ENCODE measurements at regions not wholly inside any gene's neighbourhood (a gene's known extent, or its start where the extent isn't known, plus 50 kb on each side); places are given as distances from the start of the nearest gene placed in this dataset.

DNA sequence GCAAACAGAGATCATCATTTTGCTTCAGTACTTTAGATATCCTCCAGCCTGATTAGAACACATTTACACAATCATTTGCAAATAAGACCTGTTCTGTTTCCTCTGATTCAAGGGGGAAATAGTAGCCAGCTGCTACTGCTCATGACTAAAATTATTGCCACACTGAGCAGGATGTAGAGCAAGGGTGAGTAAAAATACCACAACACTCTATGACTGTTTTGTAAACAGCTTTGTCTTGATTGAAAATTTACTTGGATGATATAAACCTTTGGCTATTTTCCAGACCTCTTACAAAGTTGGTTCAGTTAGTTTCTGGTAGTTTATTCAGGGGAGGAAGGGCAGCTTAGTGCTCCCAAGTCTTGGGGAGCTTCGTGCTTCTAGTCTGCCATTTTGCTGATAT, 286.4 kb upstream of the CNTNAP5 start:
- no peak for TF ChIP-seq CTCF (IDR thresholded peaks at IDR 0.05)

GRCh38 chr2:123746006-123746405, 279.1 kb upstream of the CNTNAP5 start:
- Mint-ChIP-seq H3K27ac (no peak overlapping the region), H3K36me3 (ENCODE audit: low read depth) (no peaks in the 10 kb centered on the region), H3K27me3 (ENCODE audit: low read depth, poor library complexity) (no peaks in the 10 kb centered on the region), H3K4me1 (no peaks in the 10 kb centered on the region), H3K4me3 (no peak overlapping the region), H3K9me3 (no peaks in the 10 kb centered on the region)
- no peak for DNase-seq
- no peak for TF ChIP-seq CTCF (IDR thresholded peaks at IDR 0.05)

More for the DNA sequence above, 286.4 kb upstream of the CNTNAP5 start:
- Mint-ChIP-seq H3K9me3 (no peaks in the 10 kb centered on the region), H3K4me3 (no peak overlapping the region), H3K27ac (no peak overlapping the region), H3K27me3 (ENCODE audit: low read depth, poor library complexity) (peaks cover 4% of the 10 kb centered on the region), H3K36me3 (ENCODE audit: low read depth) (no peaks in the 10 kb centered on the region), H3K4me1 (no peaks in the 10 kb centered on the region)
- DNase-seq = no peak

DNA sequence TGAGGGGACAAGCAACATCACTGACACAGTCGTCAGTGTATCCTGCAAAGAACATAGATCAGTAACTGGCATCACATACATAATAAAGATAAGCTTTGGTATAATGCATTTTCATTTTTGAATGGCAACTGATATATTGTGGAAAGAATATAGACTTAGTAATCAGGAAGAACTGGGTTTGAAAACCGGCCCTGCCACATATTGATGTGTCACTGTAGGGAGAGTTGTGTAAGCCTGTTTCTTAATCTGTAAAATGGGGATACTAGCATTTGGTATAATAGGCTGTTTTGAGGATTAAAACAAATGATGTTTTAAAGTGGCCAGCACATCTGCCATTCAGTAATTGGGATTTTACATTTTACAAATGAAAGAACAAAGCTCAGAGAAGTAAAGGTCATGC, 277.8 kb upstream of the CNTNAP5 start:
- no peak for DNase-seq
- no peak for TF ChIP-seq CTCF (IDR thresholded peaks at IDR 0.05)
- H3K9me3 Mint-ChIP-seq = no peaks in the 10 kb centered on the region
- no peaks in the 10 kb centered on the region for H3K4me1 Mint-ChIP-seq
- H3K4me3 Mint-ChIP-seq = no peak overlapping the region
- H3K27me3 Mint-ChIP-seq (ENCODE audit: low read depth, poor library complexity) = no peaks in the 10 kb centered on the region
- no peaks in the 10 kb centered on the region for H3K36me3 Mint-ChIP-seq (ENCODE audit: low read depth)
- H3K27ac Mint-ChIP-seq = no peak overlapping the region

- Mint-ChIP-seq H3K27me3 (ENCODE audit: low read depth, poor library complexity) (no peaks in the 10 kb centered on the region), H3K4me1 (no peaks in the 10 kb centered on the region), H3K27ac (no peak overlapping the region), H3K36me3 (ENCODE audit: low read depth) (no peaks in the 10 kb centered on the region), H3K9me3 (peaks cover 29% of the 10 kb centered on the region), H3K4me3 (no peak overlapping the region)
- no peak for DNase-seq
- no peak for TF ChIP-seq CTCF (IDR thresholded peaks at IDR 0.05)
Measured at GRCh38 chr2:123762221-123762620, 262.9 kb upstream of the CNTNAP5 start.

DNA sequence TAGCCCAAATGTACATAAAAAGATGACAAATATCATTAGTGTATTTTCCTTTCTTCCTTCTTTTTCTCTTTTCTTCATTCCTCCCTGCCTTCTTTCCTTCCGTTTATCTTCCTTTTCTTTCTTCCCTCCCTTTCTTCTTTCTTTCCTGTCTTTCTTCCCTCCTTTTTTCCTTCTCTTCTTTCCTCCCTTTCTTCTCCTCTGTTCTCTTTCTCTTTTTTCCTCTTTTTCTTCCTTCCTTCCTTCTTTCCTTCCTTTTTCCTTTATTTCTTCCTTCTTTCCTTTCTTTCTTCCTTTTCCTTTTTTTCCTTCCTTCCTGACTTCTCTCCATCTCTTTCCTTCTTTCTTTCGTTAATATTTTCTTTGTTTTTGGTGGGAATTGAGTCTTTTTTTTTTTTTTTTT, 256.9 kb upstream of the CNTNAP5 start:
- Mint-ChIP-seq H3K36me3 (ENCODE audit: low read depth) (no peaks in the 10 kb centered on the region), H3K4me1 (no peaks in the 10 kb centered on the region), H3K9me3 (peaks cover 13% of the 10 kb centered on the region), H3K27ac (no peak overlapping the region), H3K4me3 (no peak overlapping the region), H3K27me3 (ENCODE audit: low read depth, poor library complexity) (peaks cover 4% of the 10 kb centered on the region)
- DNase-seq = no peak
- TF ChIP-seq CTCF (IDR thresholded peaks at IDR 0.05) = no peak

DNA sequence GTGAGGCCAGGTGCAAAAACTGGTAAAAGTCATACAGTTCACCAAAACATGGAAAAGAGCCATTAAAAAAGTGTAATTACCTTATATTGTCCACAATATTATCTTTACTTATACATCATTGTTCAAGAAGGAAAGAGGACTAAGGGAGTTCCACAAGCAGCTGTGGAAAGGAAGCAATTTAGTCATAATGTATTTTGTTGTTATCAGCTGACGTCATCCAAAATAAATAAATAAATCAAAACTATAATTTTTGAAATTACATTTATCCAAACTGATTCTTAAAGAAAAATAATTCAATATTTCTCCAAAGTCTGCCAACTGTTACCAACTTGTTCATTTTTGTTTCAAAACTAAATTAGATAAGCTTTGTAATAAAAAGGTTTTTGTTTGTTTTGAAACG, 256.1 kb upstream of the CNTNAP5 start:
- no peak for TF ChIP-seq CTCF (IDR thresholded peaks at IDR 0.05)
- H3K9me3 Mint-ChIP-seq = peaks cover 5% of the 10 kb centered on the region
- no peak overlapping the region for H3K27ac Mint-ChIP-seq
- H3K4me3 Mint-ChIP-seq = no peak overlapping the region
- H3K36me3 Mint-ChIP-seq (ENCODE audit: low read depth) = no peaks in the 10 kb centered on the region
- peaks cover 4% of the 10 kb centered on the region for H3K27me3 Mint-ChIP-seq (ENCODE audit: low read depth, poor library complexity)
- DNase-seq = no peak
- peaks cover 4% of the 10 kb centered on the region for H3K4me1 Mint-ChIP-seq

All from nephron progenitor cell (in vitro differentiated cells).